IMR-90 (cell line): ENCODE measurements at regions not wholly inside any gene's neighbourhood (a gene's known extent, or its start where the extent isn't known, plus 50 kb on each side); places are given as distances from the start of the nearest gene placed in this dataset.

ENCODE experiments used
- ATAC-seq: fragments of 200-7000 bp; cut with Tn5 transposase; 2 replicates; pipeline ENCODE4 v1.9.1; 2020; ENCODE audit warnings: low read depth, mild to moderate bottlenecking, moderate library complexity
- BruUV-seq: library from RNA; stranded (reverse); fragments of 400-500 nt; replicated peaks from 2 replicates; lab custom pipeline; 2021; lab: Mats Ljungman, UMichigan
- CTCF ChIA-PET: fragments of 300-600 bp; formaldehyde crosslinking; extraction: SDS; loops from one replicate; lab custom pipeline; 2021; ENCODE audit warnings: antibody characterized with exemption; lab: Yijun Ruan, JAX
- POLR2A ChIA-PET: fragments of 300-600 bp; sonication (Branson Sonifier 250); formaldehyde crosslinking; loops from one replicate; lab custom pipeline; 2022; ENCODE audit warnings: antibody characterized with exemption; ENCODE audit not compliant: unreplicated experiment; lab: Charles Lee
- DNase-seq: peaks from one replicate; pipeline ENCODE4 v3.0.0; 2013
- H2AFZ ChIP-seq: replicated peaks from 2 replicates; pipeline ENCODE3; 2013; ENCODE audit warnings: low read length, mild to moderate bottlenecking; ENCODE audit not compliant: poor library complexity
- H2AK5ac ChIP-seq: 2 replicates; pipeline ENCODE4 v1.6.1; 2013; ENCODE audit warnings: low read depth, low read length, inconsistent platforms
- H2AK9ac ChIP-seq: replicated peaks from 2 replicates; pipeline ENCODE3; 2013; ENCODE audit warnings: mild to moderate bottlenecking, low read depth, low read length, moderate library complexity; ENCODE audit not compliant: poor library complexity
- H2BK120ac ChIP-seq: 2 replicates; pipeline ENCODE4 v1.6.1; 2013; ENCODE audit warnings: low read depth, low read length, inconsistent platforms
- H2BK15ac ChIP-seq: 3 replicates; pipeline ENCODE4 v1.6.1; 2013; ENCODE audit warnings: low read depth, low read length, inconsistent platforms
- H2BK20ac ChIP-seq: 2 replicates; pipeline ENCODE4 v1.6.1; 2013; ENCODE audit warnings: low read depth, mild to moderate bottlenecking, inconsistent platforms, low read length, moderate library complexity
- H2BK5ac ChIP-seq: 2 replicates; pipeline ENCODE4 v1.6.1; 2013; ENCODE audit warnings: mild to moderate bottlenecking, low read depth, low read length, inconsistent platforms; ENCODE audit not compliant: poor library complexity, severe bottlenecking
- H3K14ac ChIP-seq: replicated peaks from 2 replicates; pipeline ENCODE4 v1.6.1; 2013; ENCODE audit warnings: low read depth, low read length, inconsistent platforms
- H3K18ac ChIP-seq: 2 replicates; pipeline ENCODE4 v1.6.1; 2013; ENCODE audit warnings: low read depth, low read length, control low read depth
- H3K23ac ChIP-seq: 2 replicates; pipeline ENCODE4 v1.6.1; 2013; ENCODE audit warnings: low read depth, low read length, inconsistent platforms
- H3K27ac ChIP-seq: 2 replicates; pipeline ENCODE4 v1.5.1; 2013; ENCODE audit warnings: mild to moderate bottlenecking, control low read depth, low read length; ENCODE audit not compliant: insufficient read depth
- H3K27me3 ChIP-seq: 2 replicates; pipeline ENCODE4 v1.6.1; 2013; ENCODE audit warnings: low read length; ENCODE audit not compliant: control insufficient read depth, insufficient read depth
- H3K36me3 ChIP-seq: 2 replicates; pipeline ENCODE4 v1.6.1; 2013; ENCODE audit warnings: low read length, mixed read lengths; ENCODE audit not compliant: control insufficient read depth, insufficient read depth
- H3K4ac ChIP-seq: 2 replicates; pipeline ENCODE4 v1.6.1; 2013; ENCODE audit warnings: low read depth, low read length, inconsistent platforms
- H3K4me1 ChIP-seq: 2 replicates; pipeline ENCODE4 v1.6.1; 2013; ENCODE audit warnings: low read length, mixed read lengths; ENCODE audit not compliant: control insufficient read depth, insufficient read depth
- H3K4me2 ChIP-seq: 2 replicates; pipeline ENCODE4 v1.6.1; 2013; ENCODE audit warnings: low read depth, mild to moderate bottlenecking, control low read depth, low read length, moderate library complexity
- H3K4me3 ChIP-seq: 2 replicates; pipeline ENCODE4 v1.5.1; 2013; ENCODE audit warnings: low read depth, mild to moderate bottlenecking, control low read depth, low read length, moderate library complexity; ENCODE audit not compliant: insufficient read depth
- H3K56ac ChIP-seq: 2 replicates; pipeline ENCODE4 v1.6.1; 2013; ENCODE audit warnings: low read length, inconsistent platforms; ENCODE audit not compliant: insufficient read depth; ENCODE audit errors: extremely low read depth
- H3K79me1 ChIP-seq, 2 experiments: 2 replicates each; pipeline ENCODE4 v1.6.1; 2013; ENCODE audit warnings: low read length in 2 of 2, inconsistent platforms in 1 of 2, low read depth in 1 of 2
- H3K9ac ChIP-seq: 2 replicates; pipeline ENCODE4 v1.6.1; 2013; ENCODE audit warnings: low read depth, low read length, control low read depth
- H3K9me1 ChIP-seq: 2 replicates; pipeline ENCODE4 v1.6.1; 2013; ENCODE audit warnings: low read length, inconsistent platforms; ENCODE audit not compliant: insufficient read depth
- H3K9me3 ChIP-seq: 2 replicates; pipeline ENCODE4 v1.6.1; 2013; ENCODE audit warnings: low read length; ENCODE audit not compliant: control insufficient read depth, insufficient read depth
- H4K20me1 ChIP-seq: 2 replicates; pipeline ENCODE4 v1.6.1; 2013; ENCODE audit warnings: low read length, inconsistent platforms; ENCODE audit not compliant: insufficient read depth
- H4K5ac ChIP-seq: 2 replicates; pipeline ENCODE4 v1.6.1; 2013; ENCODE audit warnings: mild to moderate bottlenecking, low read depth, low read length, control low read depth
- H4K8ac ChIP-seq, 2 experiments: 2 replicates each; pipeline ENCODE4 v1.6.1; 2013; ENCODE audit warnings: low read depth in 2 of 2, low read length in 2 of 2, control low read depth in 1 of 2, inconsistent platforms in 1 of 2
- H4K91ac ChIP-seq: 2 replicates; pipeline ENCODE4 v1.6.1; 2013; ENCODE audit warnings: low read depth, low read length, inconsistent platforms; ENCODE audit not compliant: insufficient read depth
- RAD21 ChIP-seq: IDR thresholded peaks from 2 replicates; pipeline ENCODE4 v1.6.1; 2012; ENCODE audit warnings: low read length, improper control_type of control experiment
- WGBS, 2 experiments: methylation state at CpG; one replicate each; pipeline versions ENCODE4 v1.1.5 to v1.1.7; 2013; ENCODE audit warnings: missing lambda C conversion rate in 2 of 2; ENCODE audit not compliant: insufficient read length in 1 of 2; ENCODE audit errors: extremely low coverage in 2 of 2; 5-methylcytosine and 5-hydroxymethylcytosine counted together
- dilution Hi-C: fragments of 300-500 bp; cut with HindIII; formaldehyde crosslinking; loops from one replicate; pipeline ENCODE4 v1.14.3; 2018; ENCODE audit warnings: low sequenced_read_pairs; ENCODE audit not compliant: unreplicated experiment
- in situ Hi-C: fragments of 300-500 bp; cut with MboI; formaldehyde crosslinking; loops from 3 replicates; pipeline ENCODE4 v1.14.3; 2019; ENCODE audit warnings: low sequenced_read_pairs, inconsistent platforms, mixed read lengths
- intact Hi-C: fragments of 100-400 bp; cut with micrococcal nuclease; formaldehyde crosslinking; loops from 2 replicates; pipeline ENCODE4 v1.10.0; 2022
- TF ChIP-seq, protein P1 (sequence below): conservative IDR thresholded peaks from 2 replicates; pipeline ENCODE4 v1.5.1; 2012; ENCODE audit warnings: mild to moderate bottlenecking, low read depth, low read length, improper control_type of control experiment

DNA sequence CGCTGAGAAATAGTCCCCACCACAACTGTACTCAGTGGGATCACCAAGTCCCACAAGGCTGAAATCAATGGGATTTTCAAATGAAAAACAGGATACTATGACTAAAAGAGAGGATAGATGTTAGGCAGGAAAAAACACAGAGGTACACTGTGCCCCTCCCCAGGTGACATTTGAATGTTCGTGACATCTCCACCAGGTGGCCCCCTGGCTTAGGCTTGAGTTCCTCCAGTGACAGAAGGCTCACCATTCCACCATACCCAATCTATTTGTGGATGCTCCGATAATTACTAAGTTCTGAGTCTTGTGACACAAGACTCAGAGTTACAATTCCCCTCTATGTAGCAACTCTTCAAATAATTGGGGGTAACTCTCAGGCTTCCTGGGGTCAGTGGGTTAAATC is 77.5 kb upstream of the KCNMA1 start:
- no peak overlapping the region for H3K9ac ChIP-seq
- no peaks in the 10 kb centered on the region for H3K79me1 ChIP-seq
- TF ChIP-seq, protein P1, sequence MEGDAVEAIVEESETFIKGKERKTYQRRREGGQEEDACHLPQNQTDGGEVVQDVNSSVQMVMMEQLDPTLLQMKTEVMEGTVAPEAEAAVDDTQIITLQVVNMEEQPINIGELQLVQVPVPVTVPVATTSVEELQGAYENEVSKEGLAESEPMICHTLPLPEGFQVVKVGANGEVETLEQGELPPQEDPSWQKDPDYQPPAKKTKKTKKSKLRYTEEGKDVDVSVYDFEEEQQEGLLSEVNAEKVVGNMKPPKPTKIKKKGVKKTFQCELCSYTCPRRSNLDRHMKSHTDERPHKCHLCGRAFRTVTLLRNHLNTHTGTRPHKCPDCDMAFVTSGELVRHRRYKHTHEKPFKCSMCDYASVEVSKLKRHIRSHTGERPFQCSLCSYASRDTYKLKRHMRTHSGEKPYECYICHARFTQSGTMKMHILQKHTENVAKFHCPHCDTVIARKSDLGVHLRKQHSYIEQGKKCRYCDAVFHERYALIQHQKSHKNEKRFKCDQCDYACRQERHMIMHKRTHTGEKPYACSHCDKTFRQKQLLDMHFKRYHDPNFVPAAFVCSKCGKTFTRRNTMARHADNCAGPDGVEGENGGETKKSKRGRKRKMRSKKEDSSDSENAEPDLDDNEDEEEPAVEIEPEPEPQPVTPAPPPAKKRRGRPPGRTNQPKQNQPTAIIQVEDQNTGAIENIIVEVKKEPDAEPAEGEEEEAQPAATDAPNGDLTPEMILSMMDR: no peak
- TF ChIP-seq RAD21: 0 out of 2 replicates have a peak, but pooled peaks have one; percentile 4
- H4K5ac ChIP-seq: no peak overlapping the region
- H3K4me1 ChIP-seq: no peaks in the 10 kb centered on the region
- no peaks in the 10 kb centered on the region for H3K36me3 ChIP-seq
- H2AK5ac ChIP-seq: no peak overlapping the region
- no peaks in the 10 kb centered on the region for H4K20me1 ChIP-seq
- H4K91ac ChIP-seq: no peak overlapping the region
- in situ Hi-C loops: no loop called here
- no peak overlapping the region for H3K14ac ChIP-seq
- no peak overlapping the region for H4K8ac ChIP-seq
- H3K4me3 ChIP-seq: no peak overlapping the region
- H3K4ac ChIP-seq: no peak overlapping the region
- H3K9me1 ChIP-seq: peaks cover 7% of the 10 kb centered on the region; the same call in 1 of the 2 replicates
- no peak overlapping the region for H2BK120ac ChIP-seq
- H3K4me2 ChIP-seq: no peak overlapping the region
- no peak overlapping the region for H2AK9ac ChIP-seq
- no TSS peak for BruUV-seq
- H2BK15ac ChIP-seq: no peak overlapping the region
- no peak overlapping the region for H2AFZ ChIP-seq
- no peak overlapping the region for H3K18ac ChIP-seq
- ATAC-seq (no peak), DNase-seq (no peak)
- no peaks in the 10 kb centered on the region for H3K9me3 ChIP-seq
- intact Hi-C loops: loop anchor here (10.0 kb wide), 1 partner anchor 180 kb away; no protein-coding TSS in a partner anchor
- H2BK20ac ChIP-seq: no peak overlapping the region
- no peak overlapping the region for H3K56ac ChIP-seq
- no peak overlapping the region for H3K23ac ChIP-seq
- peaks cover 6% of the 10 kb centered on the region; the same call in 1 of the 2 replicates for H3K27me3 ChIP-seq
- ChIA-PET CTCF (no interaction called here), POLR2A (no interaction called here)
- WGBS, 2 experiments: no CpG with 5 or more reads among the region's 3 CpGs
- no peak overlapping the region for H2BK5ac ChIP-seq
- no peak overlapping the region for H3K27ac ChIP-seq
- dilution Hi-C loops: no loop called here
